H1 (cell line): ENCODE measurements at regions not wholly inside any gene's neighbourhood (a gene's known extent, or its start where the extent isn't known, plus 50 kb on each side); places are given as distances from the start of the nearest gene placed in this dataset.

Experiments
- CTCF ChIA-PET: fragments of 300-600 bp; sonication (Branson Sonifier 250); formaldehyde crosslinking; loops from one replicate; lab custom pipeline; 2021; ENCODE audit not compliant: partially characterized antibody; lab: Charles Lee
- POLR2A ChIA-PET: fragments of 300-600 bp; sonication (Branson Sonifier 250); formaldehyde crosslinking; loops from one replicate; lab custom pipeline; 2021; ENCODE audit warnings: inconsistent platforms; ENCODE audit not compliant: partially characterized antibody; lab: Charles Lee
- DNase-seq, 2 experiments: peaks; one replicate each; pipeline versions ENCODE4 v3.0.0 to v3.0.0-alpha.2; 2010 to 2022; ENCODE audit warnings: low spot score in 2 of 2, low read depth in 1 of 2, mixed read lengths in 1 of 2
- FAIRE-seq: peaks from 2 replicates; lab custom pipeline; 2011; peaks lifted over from hg19 to GRCh38; lab: Jason Lieb, UNC
- H2AFZ ChIP-seq: 2 replicates; pipeline ENCODE4 v1.8.1; 2012; ENCODE audit warnings: low read length, inconsistent platforms
- H2AK5ac ChIP-seq: 2 replicates; pipeline ENCODE4 v1.6.1; 2013; ENCODE audit warnings: low read depth, low read length
- H2BK120ac ChIP-seq: replicated peaks from 2 replicates; pipeline ENCODE3; 2013; ENCODE audit warnings: low read depth, low read length, inconsistent platforms
- H2BK12ac ChIP-seq: 2 replicates; pipeline ENCODE4 v1.6.1; 2013; ENCODE audit warnings: low read depth, low read length
- H2BK15ac ChIP-seq: 2 replicates; pipeline ENCODE4 v1.6.1; 2013; ENCODE audit warnings: low read length
- H2BK20ac ChIP-seq: 2 replicates; pipeline ENCODE4 v1.6.1; 2013; ENCODE audit warnings: low read length
- H2BK5ac ChIP-seq: 2 replicates; pipeline ENCODE4 v1.6.1; 2013; ENCODE audit warnings: low read depth, low read length
- H3K14ac ChIP-seq: 2 replicates; pipeline ENCODE4 v1.6.1; 2013; ENCODE audit warnings: inconsistent platforms; ENCODE audit not compliant: insufficient read length
- H3K18ac ChIP-seq: 2 replicates; pipeline ENCODE4 v1.6.1; 2013; ENCODE audit warnings: low read length; ENCODE audit errors: extremely low read depth
- H3K23ac ChIP-seq: 2 replicates; pipeline ENCODE4 v1.6.1; 2013; ENCODE audit warnings: inconsistent platforms; ENCODE audit not compliant: insufficient read length
- H3K23me2 ChIP-seq: 2 replicates; pipeline ENCODE4 v1.6.1; 2013; ENCODE audit warnings: low read depth, low read length
- H3K27ac ChIP-seq: 2 replicates; pipeline ENCODE4 v1.6.1; 2011; ENCODE audit warnings: low read depth, low read length, inconsistent platforms
- H3K27me3 ChIP-seq, 4 experiments: replicated peaks in 1 of 4; 1 replicate in 1 of 4; 2 replicates in 3 of 4; pipeline versions ENCODE4 v1.6.1 to v1.8.1; 2011 to 2013; ENCODE audit warnings: low read length in 3 of 4, mild to moderate bottlenecking in 3 of 4, inconsistent platforms in 2 of 4, mixed read lengths in 2 of 4, moderate library complexity in 1 of 4; ENCODE audit not compliant: control insufficient read depth in 3 of 4, insufficient read depth in 3 of 4; ENCODE audit errors: extremely low read depth in 1 of 4
- H3K36me3 ChIP-seq, 4 experiments: 2 replicates each; pipeline versions ENCODE4 v1.6.1 to v1.8.1; 2011 to 2013; ENCODE audit warnings: mild to moderate bottlenecking in 4 of 4, low read length in 3 of 4, moderate library complexity in 2 of 4, control low read depth in 1 of 4, inconsistent platforms in 1 of 4; ENCODE audit not compliant: insufficient read depth in 4 of 4, control insufficient read depth in 2 of 4
- H3K4ac ChIP-seq: replicated peaks from 2 replicates; pipeline ENCODE3; 2013; ENCODE audit warnings: low read length, low read depth, mixed read lengths, inconsistent platforms; ENCODE audit not compliant: insufficient read length
- H3K4me1 ChIP-seq, 4 experiments: replicated peaks in 1 of 4; 1 replicate in 1 of 4; 2 replicates in 3 of 4; pipeline versions ENCODE4 v1.6.1 to v1.8.1; 2011 to 2013; ENCODE audit warnings: low read length in 3 of 4, inconsistent platforms in 2 of 4, mixed read lengths in 1 of 4; ENCODE audit not compliant: insufficient read depth in 4 of 4, control insufficient read depth in 3 of 4
- H3K4me2 ChIP-seq, 2 experiments: 2 replicates each; pipeline versions ENCODE4 v1.6.1 to v1.8.1; 2011 to 2013; ENCODE audit warnings: low read depth in 2 of 2, low read length in 2 of 2, control low read depth in 1 of 2, inconsistent platforms in 1 of 2, mild to moderate bottlenecking in 1 of 2; ENCODE audit not compliant: insufficient read depth in 1 of 2
- H3K4me3 ChIP-seq, 4 experiments: fragments of 200-600, 300-600 bp in 1 of 4; sonication (generic), shearing (Covaris generic), sonication (Bioruptor Twin) in 1 of 4; 2 replicates each; pipeline versions ENCODE4 v1.5.1 to v1.8.1; 2011 to 2016; ENCODE audit warnings: low read length in 4 of 4, low read depth in 3 of 4, control low read depth in 2 of 4, inconsistent platforms in 2 of 4, mild to moderate bottlenecking in 2 of 4, mixed read lengths in 1 of 4, moderate library complexity in 1 of 4; ENCODE audit not compliant: insufficient read depth in 2 of 4; ENCODE audit errors: extremely low read depth in 1 of 4
- H3K56ac ChIP-seq: replicated peaks from 2 replicates; pipeline ENCODE3; 2013; ENCODE audit warnings: low read depth, mild to moderate bottlenecking, mixed read lengths, low read length, inconsistent platforms; ENCODE audit not compliant: insufficient read length
- H3K79me1 ChIP-seq: 2 replicates; pipeline ENCODE4 v1.6.1; 2013; ENCODE audit warnings: low read depth, low read length, control low read depth
- H3K79me2 ChIP-seq, 2 experiments: 2 replicates each; pipeline versions ENCODE4 v1.6.1 to v1.8.1; 2012 to 2013; ENCODE audit warnings: low read length in 2 of 2, mild to moderate bottlenecking in 2 of 2, inconsistent platforms in 1 of 2; ENCODE audit not compliant: insufficient read depth in 2 of 2, control insufficient read depth in 1 of 2
- H3K9ac ChIP-seq, 4 experiments: replicated peaks in 1 of 4; 1 replicate in 1 of 4; 2 replicates in 3 of 4; pipeline versions ENCODE4 v1.6.1 to v1.8.1; 2011 to 2013; ENCODE audit warnings: low read depth in 3 of 4, low read length in 3 of 4, control low read depth in 2 of 4, mild to moderate bottlenecking in 2 of 4, moderate library complexity in 2 of 4, inconsistent platforms in 1 of 4; ENCODE audit errors: extremely low read depth in 1 of 4
- H3K9me3 ChIP-seq, 2 experiments: 2 replicates each; pipeline versions ENCODE4 v1.6.1 to v1.8.1; 2012 to 2013; ENCODE audit warnings: mild to moderate bottlenecking in 2 of 2, moderate library complexity in 2 of 2, control low read depth in 1 of 2, inconsistent platforms in 1 of 2, low read depth in 1 of 2, low read length in 1 of 2, mixed read lengths in 1 of 2; ENCODE audit not compliant: insufficient read depth in 2 of 2
- H4K20me1 ChIP-seq, 2 experiments: replicated peaks in 1 of 2; 2 replicates each; pipeline versions ENCODE3 to v1.8.1; 2011 to 2013; ENCODE audit warnings: inconsistent platforms in 2 of 2, low read length in 2 of 2, mild to moderate bottlenecking in 1 of 2; ENCODE audit not compliant: insufficient read depth in 2 of 2, control insufficient read depth in 1 of 2
- H4K5ac ChIP-seq: 2 replicates; pipeline ENCODE4 v1.6.1; 2013; ENCODE audit warnings: low read length, low read depth, mixed read lengths, inconsistent platforms; ENCODE audit not compliant: insufficient read length
- H4K8ac ChIP-seq: 2 replicates; pipeline ENCODE4 v1.8.0; 2013; ENCODE audit warnings: mild to moderate bottlenecking, moderate library complexity, low read length, inconsistent platforms; ENCODE audit not compliant: insufficient read depth; ENCODE audit errors: extremely low read depth
- H4K91ac ChIP-seq: replicated peaks from 2 replicates; pipeline ENCODE3; 2013; ENCODE audit warnings: low read length, mixed read lengths, inconsistent platforms; ENCODE audit not compliant: insufficient read length
- CHD2 ChIP-seq: IDR thresholded peaks from 2 replicates; pipeline ENCODE4 v1.6.1; 2012; ENCODE audit warnings: low read length, improper control_type of control experiment
- MAFK ChIP-seq: IDR thresholded peaks from 2 replicates; pipeline ENCODE4 v1.6.1; 2012; ENCODE audit warnings: low read depth, mild to moderate bottlenecking, improper control_type of control experiment, low read length

GRCh38 chr16:17685447-17685846, 214.7 kb upstream of the XYLT1 start:
- Histone ChIP-seq H3K23me2 (no peaks in the 10 kb centered on the region), H3K9me3 (peaks cover 0 to 2% of the 10 kb centered on the region in 2 experiments; a peak in 1 of 4 replicates), H4K5ac (no peak overlapping the region), H3K36me3 (no peaks in the 10 kb centered on the region), H3K14ac (no peak overlapping the region), H2BK15ac (no peak overlapping the region), H3K4me1 (no peaks in the 10 kb centered on the region), H4K91ac (no peak overlapping the region), H3K79me1 (no peaks in the 10 kb centered on the region), H3K4me3 (no peak overlapping the region), H3K27me3 (no peaks in the 10 kb centered on the region; a peak in 1 of 7 replicates), H3K4me2 (no peak overlapping the region), H2BK5ac (no peak overlapping the region), H3K23ac (no peak overlapping the region), H2BK120ac (no peak overlapping the region), H3K4ac (no peak overlapping the region), H3K27ac (no peak overlapping the region), H2BK20ac (no peak overlapping the region), H3K18ac (no peak overlapping the region), H3K79me2 (no peaks in the 10 kb centered on the region), H3K56ac (no peak overlapping the region), H2AK5ac (no peak overlapping the region), H4K20me1 (no peaks in the 10 kb centered on the region), H2AFZ (no peak overlapping the region), H2BK12ac (no peak overlapping the region), H3K9ac (no peak overlapping the region), H4K8ac (no peak overlapping the region)
- no peak for TF ChIP-seq CHD2
- TF ChIP-seq MAFK, result peak; percentile 96
- FAIRE-seq, result no peak
- POLR2A ChIA-PET, result no interaction called here
- CTCF ChIA-PET, result no interaction called here
- DNase-seq, result no peak
